ENCODE measurements at regions not wholly inside any gene's neighbourhood (a gene's known extent, or its start where the extent isn't known, plus 50 kb on each side); places are given as distances from the start of the nearest gene placed in this dataset.

- no peak for TF ChIP-seq ZNF274 (IDR thresholded peaks at IDR 0.05; ENCODE audit: low read depth, low read length)
- peak overlapping the region; percentile 52; the same call in 1 of the 2 replicates for H3K4me3 ChIP-seq (ENCODE audit: low read length)
These were observed 193.7 kb upstream of the ID2 start for GRCh38 chr2:8488001-8488738.

- TF ChIP-seq ZNF274 (IDR thresholded peaks at IDR 0.05; ENCODE audit: low read depth, low read length): no peak
- H3K4me3 ChIP-seq (ENCODE audit: low read length): no peak overlapping the region
These were observed 192.6 kb upstream of the ID2 start for GRCh38 chr2:8489221-8489620.

GRCh38 chr2:8489751-8490150 lies 192.1 kb upstream of the ID2 start:
- no peak for TF ChIP-seq ZNF274 (IDR thresholded peaks at IDR 0.05; ENCODE audit: low read depth, low read length)
- H3K4me3 ChIP-seq (ENCODE audit: low read length): no peak overlapping the region

GRCh38 chr2:8490166-8490721 lies 191.6 kb upstream of the ID2 start:
- no peak for TF ChIP-seq ZNF274 (IDR thresholded peaks at IDR 0.05; ENCODE audit: low read depth, low read length)
- H3K4me3 ChIP-seq (ENCODE audit: low read length): no peak overlapping the region

GRCh38 chr2:8491296-8492027 lies 190.4 kb upstream of the ID2 start:
- no peak overlapping the region for H3K4me3 ChIP-seq (ENCODE audit: low read length)
- no peak for TF ChIP-seq ZNF274 (IDR thresholded peaks at IDR 0.05; ENCODE audit: low read depth, low read length)

- TF ChIP-seq ZNF274 (IDR thresholded peaks at IDR 0.05; ENCODE audit: low read depth, low read length): no peak
- H3K4me3 ChIP-seq (ENCODE audit: low read length): no peak overlapping the region
These were observed 187.7 kb upstream of the ID2 start for GRCh38 chr2:8494151-8494550.

GRCh38 chr2:8494589-8494988 lies 187.3 kb upstream of the ID2 start:
- no peak for TF ChIP-seq ZNF274 (IDR thresholded peaks at IDR 0.05; ENCODE audit: low read depth, low read length)
- no peak overlapping the region for H3K4me3 ChIP-seq (ENCODE audit: low read length)

GRCh38 chr2:8495189-8495989 lies 186.5 kb upstream of the ID2 start:
- TF ChIP-seq ZNF274 (IDR thresholded peaks at IDR 0.05; ENCODE audit: low read depth, low read length): no peak
- no peak overlapping the region for H3K4me3 ChIP-seq (ENCODE audit: low read length)

GRCh38 chr2:8496079-8496478 lies 185.8 kb upstream of the ID2 start:
- H3K4me3 ChIP-seq (ENCODE audit: low read length): no peak overlapping the region
- no peak for TF ChIP-seq ZNF274 (IDR thresholded peaks at IDR 0.05; ENCODE audit: low read depth, low read length)

- H3K4me3 ChIP-seq (ENCODE audit: low read length): no peak overlapping the region
- TF ChIP-seq ZNF274 (IDR thresholded peaks at IDR 0.05; ENCODE audit: low read depth, low read length): no peak
These were observed 185.2 kb upstream of the ID2 start for GRCh38 chr2:8496617-8497016.

GRCh38 chr2:8498994-8499393 lies 182.9 kb upstream of the ID2 start:
- no peak overlapping the region for H3K4me3 ChIP-seq (ENCODE audit: low read length)
- no peak for TF ChIP-seq ZNF274 (IDR thresholded peaks at IDR 0.05; ENCODE audit: low read depth, low read length)

- TF ChIP-seq ZNF274 (IDR thresholded peaks at IDR 0.05; ENCODE audit: low read depth, low read length): no peak
- H3K4me3 ChIP-seq (ENCODE audit: low read length): no peak overlapping the region
These were observed 181.5 kb upstream of the ID2 start for GRCh38 chr2:8500124-8501054.

- H3K4me3 ChIP-seq (ENCODE audit: low read length): no peak overlapping the region
- no peak for TF ChIP-seq ZNF274 (IDR thresholded peaks at IDR 0.05; ENCODE audit: low read depth, low read length)
These were observed 180.7 kb upstream of the ID2 start for GRCh38 chr2:8501061-8501720.
